GM19452 (cell line): ENCODE measurements at regions not wholly inside any gene's neighbourhood (a gene's known extent, or its start where the extent isn't known, plus 50 kb on each side); places are given as distances from the start of the nearest gene placed in this dataset.
"Not testable (repeated sequence)": the region's sequence is repeated elsewhere in the genome, so short reads cannot be mapped to it uniquely, and the experiment has no call there.

Experiments
- ATAC-seq: cut with Tn5 transposase; IDR thresholded peaks from one replicate; pipeline ENCODE4 v1.9.1; 2021; ENCODE audit not compliant: unreplicated experiment

DNA sequence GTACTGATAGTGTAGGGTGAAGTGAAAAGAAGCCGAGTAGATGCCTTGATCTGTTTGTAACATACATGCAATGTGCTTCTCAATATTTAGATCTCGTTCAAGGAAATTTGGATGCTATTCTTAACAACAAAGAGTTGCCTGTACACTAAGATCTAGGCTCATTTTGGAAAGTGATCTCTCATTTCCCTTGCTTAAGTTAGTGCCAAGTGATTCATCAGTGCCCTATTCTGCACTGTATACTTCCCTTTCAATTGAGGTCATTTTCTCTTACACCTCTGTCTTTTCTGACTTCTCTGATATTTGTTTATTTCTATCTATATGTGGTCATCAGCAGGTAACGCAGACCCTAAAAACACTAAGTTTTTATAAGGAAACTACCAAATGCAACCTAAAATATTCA, 528.6 kb upstream of the PTPRD start:
- no peak for ATAC-seq

- no peak for ATAC-seq
Measured at GRCh38 chr9:11142965-11143738, 530.4 kb upstream of the PTPRD start.

DNA sequence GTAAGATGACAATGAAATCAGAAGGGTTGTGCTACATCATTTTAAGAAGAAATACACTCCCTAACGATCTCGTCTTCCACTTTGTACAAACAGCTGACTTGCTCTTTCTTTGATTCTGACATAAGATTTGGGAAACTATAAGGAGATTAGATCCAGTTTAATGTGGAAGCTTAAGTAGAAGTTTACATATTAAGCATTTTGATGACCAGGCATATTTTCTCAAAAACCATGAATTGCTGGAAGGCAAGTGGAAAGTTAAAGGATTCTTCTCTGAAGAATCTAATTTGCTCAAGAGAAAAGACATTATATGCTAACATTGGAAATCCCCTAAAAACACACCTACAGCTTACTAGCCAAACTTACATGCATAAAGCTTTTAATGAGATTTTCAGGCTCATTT, 531.9 kb upstream of the PTPRD start:
- no peak for ATAC-seq

DNA sequence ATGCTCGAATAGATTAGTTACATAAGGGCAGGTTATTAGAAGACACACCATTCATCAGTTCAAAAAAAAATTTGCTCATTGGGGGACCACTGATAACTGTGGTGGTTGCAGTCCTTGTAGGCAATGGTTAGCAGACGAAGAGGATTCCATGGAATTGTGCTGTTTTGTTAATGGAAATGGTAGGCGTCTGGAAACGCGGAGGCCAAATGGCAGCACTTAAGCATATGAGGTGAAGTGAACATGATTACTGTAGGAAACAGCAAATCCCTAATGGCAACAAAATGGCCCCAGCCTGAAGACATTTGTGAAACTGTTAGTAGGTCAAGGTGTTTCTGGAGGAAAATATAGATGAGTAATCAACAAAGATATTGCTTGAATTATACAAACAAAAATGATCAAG, 535.4 kb upstream of the PTPRD start:
- no peak for ATAC-seq

DNA sequence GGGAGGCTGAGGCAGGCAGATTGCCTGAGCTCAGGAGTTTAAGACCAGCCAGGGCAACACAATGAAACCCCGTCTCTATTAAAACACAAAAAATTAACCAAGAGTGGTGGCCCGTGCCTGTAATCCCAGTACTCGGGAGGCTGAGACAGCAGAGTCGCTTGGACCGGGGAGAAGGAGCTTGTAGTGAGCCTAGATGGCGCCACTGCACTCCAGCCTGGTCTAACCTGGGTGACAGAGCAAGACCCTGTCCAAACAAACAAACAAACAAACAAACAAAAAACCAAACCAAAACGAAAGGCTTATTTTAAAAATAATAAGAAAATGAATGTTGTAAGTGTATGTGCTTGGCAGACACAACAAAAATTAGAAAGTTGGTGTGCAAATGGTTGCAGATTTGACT, 536.3 kb upstream of the PTPRD start:
- no peak for ATAC-seq

- ATAC-seq, result no peak
Measured at GRCh38 chr9:11158063-11158462, 545.3 kb upstream of the PTPRD start.

- no peak for ATAC-seq
Measured at GRCh38 chr9:11158676-11159075, 545.9 kb upstream of the PTPRD start.

GRCh38 chr9:11159318-11159862, 546.6 kb upstream of the PTPRD start:
- ATAC-seq, result no peak

DNA sequence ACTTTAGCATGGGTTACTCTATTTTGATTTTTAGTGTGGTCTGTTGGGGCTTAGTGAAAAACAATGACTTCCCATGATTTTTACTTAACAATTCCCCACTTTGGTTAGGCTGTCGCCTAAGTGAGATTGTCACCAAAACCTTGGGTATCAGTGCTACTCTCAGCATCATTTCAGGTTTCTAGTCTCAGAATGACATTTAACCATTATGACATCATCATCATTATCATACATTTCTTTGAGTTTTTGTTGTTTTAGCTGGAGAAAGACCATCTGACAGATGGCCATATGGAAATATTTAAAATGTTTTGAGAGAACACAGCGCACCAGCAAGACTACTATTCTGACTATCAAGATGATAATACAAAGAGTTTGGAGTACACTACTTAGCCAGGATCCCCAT, 551.0 kb upstream of the PTPRD start:
- no peak for ATAC-seq

- no peak for ATAC-seq
Measured at GRCh38 chr9:11182001-11182400, 569.2 kb upstream of the PTPRD start.

- no peak for ATAC-seq
Measured at GRCh38 chr9:11190719-11191118, 577.9 kb upstream of the PTPRD start.

- ATAC-seq, result no peak
Measured at GRCh38 chr9:11192993-11193392, 580.2 kb upstream of the PTPRD start.

- no peak for ATAC-seq
Measured at GRCh38 chr9:11194246-11194645, 581.4 kb upstream of the PTPRD start.

DNA sequence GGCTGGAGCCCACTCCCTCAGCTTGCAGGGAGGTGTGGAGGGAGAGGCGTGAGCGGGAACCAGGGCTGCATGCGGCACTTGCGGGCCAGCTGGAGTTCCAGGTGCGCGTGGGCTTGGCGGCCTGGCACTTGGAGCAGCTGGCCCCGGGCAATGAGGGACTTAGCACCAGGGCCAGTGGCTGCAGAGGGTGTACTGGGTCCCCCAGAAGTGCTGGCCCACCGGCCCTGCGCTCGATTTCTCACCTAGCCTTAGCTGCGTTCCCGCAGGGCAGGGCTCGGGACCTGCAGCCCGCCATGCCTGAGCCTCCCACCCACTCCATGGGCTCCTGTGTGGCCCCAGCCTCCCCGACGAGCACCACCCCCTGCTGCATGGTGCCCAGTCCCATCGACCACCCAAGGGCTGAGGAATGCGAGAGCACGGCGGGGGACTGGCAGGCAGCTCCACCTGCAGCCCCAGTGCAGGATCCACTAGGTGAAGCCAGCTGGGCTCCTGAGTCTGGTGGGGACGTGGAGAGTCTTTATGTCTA, 584.1 kb upstream of the PTPRD start:
- not testable (repeated sequence) for ATAC-seq

DNA sequence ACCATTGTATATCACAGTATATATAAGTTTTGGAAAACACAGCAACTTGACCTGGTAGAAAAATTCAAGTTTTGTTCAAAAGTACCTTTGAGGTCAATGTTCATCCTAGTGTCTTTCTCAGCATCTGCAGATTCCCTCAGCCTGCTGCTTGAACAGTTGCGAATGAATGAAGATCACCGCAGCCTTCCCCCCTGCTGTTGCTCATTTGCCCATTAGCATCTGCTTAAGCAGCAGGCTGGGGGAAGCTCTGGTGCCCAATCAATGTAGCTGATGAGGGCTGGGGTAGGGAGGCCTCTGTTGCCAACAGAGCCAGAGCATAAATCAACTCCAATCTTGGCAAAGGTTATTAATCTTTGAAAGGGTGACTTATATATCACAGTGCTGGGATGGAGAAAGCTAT, 586.5 kb upstream of the PTPRD start:
- ATAC-seq, result no peak

DNA sequence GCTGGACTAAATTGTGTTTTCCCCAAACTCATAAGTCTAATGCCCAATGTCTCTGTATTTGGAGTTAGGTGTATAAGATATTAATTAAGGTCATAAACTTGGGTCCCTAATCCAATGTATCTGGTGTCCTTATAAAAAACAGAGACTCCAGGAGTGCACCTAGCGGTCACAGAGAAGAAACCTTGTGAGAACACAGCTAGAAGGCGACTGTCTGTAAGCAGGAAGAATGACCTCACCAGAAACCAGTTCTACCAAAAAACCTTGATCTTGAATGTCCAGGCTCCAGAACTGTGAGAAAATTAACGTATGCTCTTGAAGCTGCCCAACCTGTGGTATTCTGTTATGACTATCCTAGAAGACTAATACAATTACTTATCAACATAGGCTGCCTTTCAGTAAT, 591.7 kb upstream of the PTPRD start:
- no peak for ATAC-seq

- ATAC-seq, result no peak
Measured at GRCh38 chr9:11206925-11207324, 594.1 kb upstream of the PTPRD start.

DNA sequence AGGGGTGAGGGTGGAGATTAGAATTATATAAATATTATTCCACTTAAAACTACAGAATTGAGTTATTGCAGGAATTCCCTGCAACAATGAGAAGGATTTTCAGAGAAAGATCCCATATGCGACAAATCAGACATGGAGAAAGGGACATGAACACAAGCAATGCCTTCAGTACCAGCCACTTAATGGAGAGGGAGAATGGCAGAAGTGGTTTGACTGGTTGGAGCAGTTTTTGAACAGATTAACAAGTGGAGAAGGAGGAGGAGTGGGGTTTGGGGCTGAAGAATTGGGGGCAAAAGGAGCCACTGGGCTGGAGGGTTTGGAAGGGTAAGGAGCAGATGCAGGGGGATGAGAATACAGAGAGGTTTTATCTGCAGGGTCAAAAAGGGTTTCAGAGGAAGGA, 620.9 kb upstream of the PTPRD start:
- no peak for ATAC-seq

DNA sequence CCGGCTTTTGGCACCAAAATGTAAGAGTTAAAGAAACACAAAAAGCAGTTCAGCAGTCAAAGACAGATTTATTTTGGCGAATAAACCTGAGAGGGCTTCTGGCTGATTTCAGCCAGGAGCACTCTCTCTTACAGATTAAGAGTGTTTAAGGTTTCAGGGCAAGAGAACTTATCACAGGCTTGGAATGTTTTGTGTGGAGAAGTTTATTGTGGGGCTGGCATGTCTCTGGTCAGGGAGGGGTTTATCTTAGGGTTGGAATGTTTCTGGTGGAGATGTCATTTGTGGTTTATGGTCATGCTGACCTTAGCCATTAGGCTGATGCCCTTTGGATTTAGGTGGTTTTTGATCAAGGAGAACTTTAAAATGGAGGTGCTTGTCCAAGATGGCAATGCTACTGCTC, 622.3 kb upstream of the PTPRD start:
- ATAC-seq, result no peak

DNA sequence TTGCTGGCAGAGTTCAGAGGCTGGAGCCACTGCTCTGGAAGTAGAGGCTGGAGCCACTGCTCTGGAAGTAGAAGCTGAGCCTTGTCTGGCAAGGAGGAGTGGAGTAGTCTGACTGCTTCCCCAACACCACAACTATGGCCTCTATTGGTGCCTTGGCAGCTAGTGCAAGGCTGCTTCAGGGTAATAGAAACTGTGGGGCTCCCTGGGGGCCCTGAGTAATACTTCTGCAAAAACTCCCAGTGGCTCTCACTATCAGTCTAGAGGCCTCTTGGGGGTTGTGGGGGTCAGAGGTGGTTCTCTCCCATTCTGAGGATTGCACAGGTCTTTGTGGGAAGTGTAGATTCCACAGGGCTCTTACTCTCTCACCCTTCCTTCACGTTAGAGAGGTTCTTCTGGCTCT, 629.0 kb upstream of the PTPRD start:
- ATAC-seq, result no peak

- ATAC-seq, result no peak
Measured at GRCh38 chr9:11257992-11258391, 645.2 kb upstream of the PTPRD start.

- no peak for ATAC-seq
Measured at GRCh38 chr9:11269036-11269435, 656.2 kb upstream of the PTPRD start.
